HuH-7 (cell line): ENCODE measurements at regions not wholly inside any gene's neighbourhood (a gene's known extent, or its start where the extent isn't known, plus 50 kb on each side); places are given as distances from the start of the nearest gene placed in this dataset.

Experiments
- DNase-seq: peaks from one replicate; pipeline ENCODE4 v3.0.0; 2011; ENCODE audit warnings: low spot score

GRCh38 chr6:126907312-126907711 lies 211.2 kb upstream of the RSPO3 start:
- no peak for DNase-seq

DNA sequence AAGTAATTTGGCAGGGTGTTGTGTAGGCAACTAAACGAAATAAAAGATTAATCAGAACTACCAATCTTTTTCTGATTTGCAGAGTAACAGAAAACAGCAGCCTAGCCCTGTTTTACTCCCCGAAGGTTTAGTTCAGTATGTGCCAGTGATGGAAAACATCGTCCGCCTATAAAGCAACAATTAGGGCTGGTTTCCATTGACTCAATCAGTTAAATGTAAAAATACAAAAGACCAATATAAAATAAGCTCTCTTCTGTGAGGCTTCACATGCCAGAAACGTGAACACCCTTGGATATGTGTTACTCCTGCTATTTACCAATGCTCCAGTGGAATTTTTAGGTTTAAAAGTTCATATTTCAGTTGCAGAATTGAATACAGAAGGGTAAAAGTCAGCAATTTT lies 210.5 kb upstream of the RSPO3 start:
- DNase-seq, result no peak

GRCh38 chr6:126909493-126909892 lies 209.0 kb upstream of the RSPO3 start:
- no peak for DNase-seq

DNA sequence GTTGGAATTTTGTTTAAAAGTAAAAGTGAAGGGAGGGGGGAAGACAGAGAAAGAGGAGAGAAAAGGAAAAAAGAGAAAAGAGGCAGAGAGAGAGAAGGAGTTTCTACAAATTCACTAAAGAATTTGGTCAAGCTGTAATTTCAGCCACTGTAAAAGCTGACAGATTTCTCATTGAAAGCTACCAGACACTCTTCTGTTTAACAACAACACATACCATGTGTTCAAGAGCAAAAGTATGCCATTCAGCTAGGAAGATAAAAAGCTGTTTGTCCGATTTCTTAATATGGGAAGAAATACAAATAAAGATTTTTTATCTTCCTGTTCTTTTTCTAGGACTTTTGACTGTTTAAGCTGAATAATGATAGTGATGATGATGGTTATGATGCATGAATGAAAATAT lies 204.8 kb upstream of the RSPO3 start:
- DNase-seq, result no peak

DNA sequence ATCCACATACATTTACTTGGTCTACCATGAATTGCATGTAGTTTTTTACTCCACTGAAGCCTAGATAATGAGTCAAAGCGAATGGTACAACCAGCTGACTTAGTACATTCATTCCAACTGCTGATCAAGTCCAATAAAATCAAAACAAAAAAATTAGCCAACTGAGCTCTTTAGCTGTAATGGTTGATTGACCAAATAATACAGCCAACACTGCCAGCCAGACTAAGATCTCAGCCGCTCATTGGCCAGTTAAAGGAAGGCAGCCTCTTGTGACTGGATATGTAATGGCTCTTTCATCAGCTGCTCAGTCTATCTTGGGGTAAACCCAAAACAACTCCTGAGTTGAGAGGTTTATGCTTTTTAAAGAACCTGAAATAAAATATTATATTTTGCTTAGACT lies 204.3 kb upstream of the RSPO3 start:
- DNase-seq, result no peak

GRCh38 chr6:126914801-126915200 lies 203.7 kb upstream of the RSPO3 start:
- no peak for DNase-seq

GRCh38 chr6:126919947-126920346 lies 198.5 kb upstream of the RSPO3 start:
- DNase-seq, result no peak

DNA sequence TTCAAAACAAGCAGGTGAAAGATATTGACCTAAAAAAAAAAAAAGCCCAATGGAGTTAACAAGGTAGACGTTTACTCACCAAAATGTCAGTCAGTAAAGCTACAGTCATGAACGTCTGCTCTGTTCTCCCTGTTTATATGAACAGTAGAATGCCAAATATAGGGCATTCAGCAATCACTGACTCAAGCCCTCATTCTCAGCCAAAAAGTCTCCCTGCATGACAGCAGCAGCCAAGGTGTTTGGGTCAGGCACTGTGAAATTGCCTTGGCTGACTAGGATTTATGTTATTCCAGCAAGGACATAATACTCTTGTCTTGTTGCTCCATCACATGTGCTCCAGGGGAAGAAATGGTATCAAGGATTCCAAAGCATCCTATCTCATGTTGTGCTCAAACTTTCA lies 194.7 kb upstream of the RSPO3 start:
- no peak for DNase-seq

DNA sequence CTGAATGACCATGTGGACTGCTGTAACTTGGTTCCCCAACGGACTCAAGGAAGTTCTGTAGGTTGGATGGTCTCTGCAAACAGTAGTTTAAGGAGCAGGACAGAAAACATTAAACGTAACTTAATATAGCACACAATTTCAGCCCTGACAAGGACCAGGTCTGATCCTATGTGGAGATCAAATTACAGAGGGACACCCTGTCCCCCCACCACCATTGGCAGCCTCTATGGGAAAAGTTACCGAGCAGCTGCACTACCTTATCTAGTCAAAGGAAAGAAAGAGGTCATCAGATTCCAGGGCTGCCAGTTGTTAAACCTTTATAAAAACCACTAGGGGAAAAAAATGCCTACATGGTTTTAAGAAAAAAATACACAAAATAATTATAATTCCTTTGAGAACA lies 191.5 kb upstream of the RSPO3 start:
- no peak for DNase-seq

DNA sequence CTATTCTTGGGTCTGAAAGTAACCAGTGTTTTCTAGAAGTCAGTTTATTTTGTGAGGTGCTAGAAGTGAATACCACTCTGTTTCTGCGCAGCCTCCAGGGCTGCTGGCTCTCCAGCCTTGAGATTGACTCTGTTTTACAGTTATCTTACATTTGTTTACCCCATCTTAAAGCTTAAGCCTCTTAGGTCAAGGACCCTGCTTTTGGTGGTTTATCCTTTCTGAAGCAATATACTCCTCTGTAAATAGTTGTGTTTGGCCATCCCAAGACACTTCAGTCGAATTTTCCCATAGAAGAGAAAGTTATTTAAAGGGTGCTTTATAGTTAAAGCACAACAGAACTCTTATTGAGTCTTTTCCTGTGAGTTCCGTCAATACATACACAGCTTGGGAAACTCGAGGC lies 190.6 kb upstream of the RSPO3 start:
- no peak for DNase-seq

DNA sequence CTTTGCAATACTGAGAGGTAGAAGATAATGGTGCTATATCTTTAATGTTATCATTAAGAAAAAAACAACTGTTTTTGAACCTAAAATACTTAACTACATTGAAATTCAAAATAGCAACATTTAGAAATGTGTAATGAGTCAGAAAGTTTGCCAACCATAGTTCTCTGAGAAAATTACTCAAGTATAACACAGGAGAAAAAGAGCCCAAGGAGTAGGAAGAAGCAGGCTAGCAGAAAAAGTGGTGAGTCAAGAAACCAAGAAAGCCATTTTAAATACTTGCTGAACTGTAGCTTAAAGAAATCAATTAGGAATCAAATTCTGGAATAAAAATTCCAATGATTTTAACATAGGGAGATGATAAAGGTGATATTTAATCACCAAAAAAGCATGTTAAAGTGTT lies 181.0 kb upstream of the RSPO3 start:
- DNase-seq, result no peak

DNA sequence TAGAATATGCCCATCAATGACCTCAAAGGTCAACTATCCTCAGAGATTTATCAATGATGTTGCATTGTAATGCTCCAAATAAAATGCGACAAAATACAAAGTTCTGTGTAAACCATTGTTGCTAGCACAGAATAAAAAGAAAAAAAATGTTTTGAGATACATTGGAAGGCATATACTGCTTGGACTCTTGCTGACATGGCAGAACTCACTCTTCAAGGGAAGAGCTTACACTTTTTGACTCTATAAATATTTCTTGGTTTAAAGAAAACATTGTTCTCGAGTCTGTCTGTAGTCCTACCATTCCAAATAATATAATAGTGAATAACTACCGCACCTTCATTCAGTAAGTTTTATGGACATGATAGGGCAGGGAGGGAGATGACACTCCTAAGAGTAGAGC lies 178.7 kb upstream of the RSPO3 start:
- DNase-seq, result no peak

DNA sequence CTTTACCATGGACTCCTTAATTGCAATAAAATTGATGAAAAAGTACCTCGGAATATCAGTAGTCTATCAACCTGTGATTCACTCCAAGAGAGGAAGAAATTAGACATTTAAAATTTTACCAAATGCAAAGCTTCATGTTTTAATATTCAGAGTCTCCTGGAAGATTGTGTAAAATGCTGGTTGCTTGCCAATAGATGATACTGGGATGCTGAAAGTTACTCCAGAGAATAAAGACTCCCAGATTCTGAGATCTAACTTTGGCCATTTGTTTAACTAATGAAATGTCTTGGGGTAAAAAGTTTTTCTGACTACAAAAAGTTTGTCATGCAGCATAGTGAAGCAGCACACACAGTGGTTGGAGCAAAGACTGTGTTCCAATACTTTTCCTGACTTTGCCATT lies 176.7 kb upstream of the RSPO3 start:
- DNase-seq, result no peak

- no peak for DNase-seq
Observed at GRCh38 chr6:126944512-126944911, 174.0 kb upstream of the RSPO3 start.

GRCh38 chr6:126945150-126945685 lies 173.3 kb upstream of the RSPO3 start:
- no peak for DNase-seq

- no peak for DNase-seq
Observed at GRCh38 chr6:126945812-126946360, 172.6 kb upstream of the RSPO3 start.

- no peak for DNase-seq
Observed at GRCh38 chr6:126947070-126947469, 171.4 kb upstream of the RSPO3 start.

DNA sequence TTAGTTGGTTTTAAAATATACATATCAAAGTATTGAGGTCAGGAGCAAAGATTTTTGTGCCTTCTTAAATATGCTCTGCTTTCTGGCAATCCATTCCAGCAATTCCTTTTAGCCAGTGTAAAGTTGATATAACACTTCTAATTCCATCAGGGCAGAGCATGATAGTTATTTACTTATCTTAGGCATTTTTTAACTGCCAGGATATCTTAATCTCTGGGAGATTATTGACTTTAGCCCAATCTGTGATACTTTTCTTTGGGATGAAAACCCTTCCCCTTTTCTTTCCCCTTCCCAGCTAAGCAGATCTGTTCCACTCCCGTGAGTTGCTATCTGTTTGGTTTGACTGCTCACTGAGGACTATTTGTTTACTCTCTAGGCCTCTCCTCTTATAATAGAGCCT lies 168.7 kb upstream of the RSPO3 start:
- DNase-seq, result no peak

DNA sequence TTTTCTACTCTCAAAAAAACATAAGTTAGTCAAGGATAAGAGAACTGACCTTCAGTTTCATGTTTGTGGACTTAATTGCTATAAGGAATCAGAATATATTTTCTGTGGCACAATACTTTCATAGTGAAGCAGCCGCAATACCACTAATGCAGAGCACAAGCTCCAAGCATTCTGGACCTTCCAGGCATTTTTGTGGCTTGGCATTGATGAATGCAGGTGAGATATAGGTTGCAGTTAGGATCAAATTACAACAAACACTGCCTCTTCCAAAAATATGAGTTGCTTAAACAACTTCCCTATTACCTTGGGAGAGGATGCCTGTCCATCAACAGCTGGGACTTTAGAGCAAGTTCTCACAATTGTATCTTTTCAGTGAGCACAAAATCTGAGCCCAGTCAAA lies 162.8 kb upstream of the RSPO3 start:
- DNase-seq, result no peak

GRCh38 chr6:126957721-126958120 lies 160.8 kb upstream of the RSPO3 start:
- DNase-seq, result no peak

DNA sequence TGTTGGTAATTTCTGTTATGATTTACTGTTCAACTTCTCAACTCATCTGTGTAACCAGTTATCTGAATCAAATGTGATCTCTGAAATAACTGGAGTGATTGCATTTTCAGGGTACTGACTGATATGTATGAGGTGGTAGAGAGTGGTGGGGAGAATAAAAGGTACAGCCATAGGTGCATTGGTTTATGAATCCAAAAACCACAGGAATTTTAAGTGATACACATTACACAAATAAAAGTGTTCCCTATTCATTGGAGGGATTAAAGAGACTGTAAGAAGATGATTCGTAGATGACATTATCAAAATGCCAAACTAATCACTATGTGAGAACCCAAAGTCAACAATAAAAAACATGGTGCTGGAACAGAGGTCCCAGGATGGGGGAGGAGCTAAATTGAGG lies 158.7 kb upstream of the RSPO3 start:
- no peak for DNase-seq

DNA sequence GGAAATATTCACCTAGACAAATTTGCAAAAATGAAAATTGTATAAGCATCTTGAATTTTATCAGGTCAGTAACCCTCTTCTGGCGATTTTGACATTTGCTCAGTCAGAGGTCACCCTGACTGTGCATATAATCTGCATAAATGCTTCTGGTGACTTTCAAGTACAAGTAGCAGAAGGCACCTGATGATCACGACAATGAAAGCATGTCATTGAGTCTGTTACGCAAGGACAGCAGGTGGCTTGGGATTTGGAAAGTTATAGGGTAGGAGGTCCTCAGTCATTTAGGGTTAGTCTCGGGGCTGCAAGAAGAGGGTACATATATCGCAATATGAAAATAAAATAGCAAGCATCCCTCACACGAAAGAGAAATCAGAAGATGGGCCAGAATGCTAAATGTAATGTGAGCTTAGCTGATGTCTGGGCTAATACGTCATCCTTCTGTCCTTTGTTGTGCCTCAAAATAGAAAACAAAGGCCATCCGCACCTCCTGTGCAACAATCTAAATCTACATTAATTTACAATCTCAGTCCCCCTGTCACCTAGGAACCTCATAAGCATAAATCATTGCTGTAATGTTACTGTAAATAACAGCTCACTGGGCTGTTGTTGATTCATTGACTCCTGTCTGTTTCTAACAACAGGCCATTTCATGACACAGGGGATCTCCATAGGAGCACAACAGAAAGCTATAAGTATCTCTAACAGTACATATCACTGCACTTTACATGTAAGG lies 155.2 kb upstream of the RSPO3 start:
- no peak for DNase-seq

DNA sequence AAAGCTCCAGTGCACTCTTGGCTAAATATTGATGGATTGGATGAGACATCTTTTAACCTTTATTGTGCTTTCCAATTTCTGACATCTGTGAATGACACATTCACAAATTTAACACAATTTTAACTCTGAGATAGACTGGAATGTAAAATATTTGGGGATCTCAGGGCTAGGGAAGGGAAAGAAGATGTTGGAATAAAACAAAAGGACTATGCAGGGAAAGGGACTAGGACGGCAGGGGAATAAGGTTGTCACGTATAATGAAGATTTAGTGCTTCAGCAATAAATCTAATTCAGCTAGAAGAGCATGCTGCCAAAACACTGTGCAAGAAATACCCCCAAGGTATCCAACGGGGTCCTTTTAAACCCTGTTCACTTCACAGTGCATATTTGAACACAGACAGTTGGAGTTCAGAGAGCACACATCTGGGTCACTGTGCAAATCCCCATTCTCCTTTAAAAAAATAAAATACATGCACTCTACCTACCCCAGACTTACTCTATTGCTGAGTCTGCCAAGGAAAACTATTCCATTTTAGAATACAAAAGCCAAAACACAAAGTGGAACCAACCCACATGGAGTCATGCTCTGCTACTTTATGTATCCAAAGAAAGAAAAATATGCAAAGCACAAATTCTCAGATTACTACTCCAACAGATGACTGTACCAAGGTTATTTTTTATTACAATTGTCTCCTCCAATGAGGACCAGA lies 151.0 kb upstream of the RSPO3 start:
- DNase-seq, result no peak
